ENCODE measurements at regions not wholly inside any gene's neighbourhood (a gene's known extent, or its start where the extent isn't known, plus 50 kb on each side); places are given as distances from the start of the nearest gene placed in this dataset.
"Not testable (repeated sequence)": the region's sequence is repeated elsewhere in the genome, so short reads cannot be mapped to it uniquely, and the experiment has no call there.

DNA sequence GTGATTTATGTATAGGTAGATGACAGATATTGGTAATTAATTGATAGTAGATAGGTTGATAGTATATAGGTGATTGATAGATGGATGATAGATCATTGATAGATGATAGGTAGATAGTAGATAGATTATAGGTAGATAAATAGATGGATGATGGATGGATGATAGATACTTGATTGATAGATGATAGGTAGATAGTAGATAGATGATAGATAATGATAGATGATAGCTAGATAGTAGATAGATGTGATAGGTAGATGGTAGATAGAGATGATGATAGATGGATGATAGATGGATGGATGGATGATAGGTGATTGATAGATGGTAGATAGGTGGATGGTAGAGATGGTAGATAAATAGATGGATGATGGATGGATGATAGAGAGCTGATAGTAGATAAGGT lies 62.0 kb upstream of the SAMD11 start:
- POLR2A ChIA-PET = no interaction called here
- Mint-ChIP-seq H3K4me3 (ENCODE audit: unreplicated experiment) (no peak overlapping the region), H3K27ac (ENCODE audit: unreplicated experiment) (no peak overlapping the region), H3K4me1 (ENCODE audit: low read depth, unreplicated experiment) (no peaks in the 10 kb centered on the region), H3K9me3 (ENCODE audit: unreplicated experiment) (no peaks in the 10 kb centered on the region), H3K27me3 (ENCODE audit: insufficient read depth, unreplicated experiment) (peaks cover 12% of the 10 kb centered on the region), H3K36me3 (ENCODE audit: insufficient read depth, unreplicated experiment) (no peaks in the 10 kb centered on the region)
- Histone ChIP-seq H3K4me3 (ENCODE audit: low read depth, low read length) (no peak overlapping the region), H3K27me3 (replicated peaks; ENCODE audit: control insufficient read depth, insufficient read depth, low read length) (no peaks in the 10 kb centered on the region), H3K4me1 (no peaks in the 10 kb centered on the region), H3K36me3 (ENCODE audit: control insufficient read depth, insufficient read depth, low read length) (no peaks in the 10 kb centered on the region), H3K9me3 (no peaks in the 10 kb centered on the region)
- intact Hi-C loops (cut with micrococcal nuclease; ENCODE audit: unreplicated experiment) = no loop called here
- CTCF ChIA-PET = no interaction called here
- no TSS peak for BruUV-seq (replicated peaks)
- TF ChIP-seq, protein P1, sequence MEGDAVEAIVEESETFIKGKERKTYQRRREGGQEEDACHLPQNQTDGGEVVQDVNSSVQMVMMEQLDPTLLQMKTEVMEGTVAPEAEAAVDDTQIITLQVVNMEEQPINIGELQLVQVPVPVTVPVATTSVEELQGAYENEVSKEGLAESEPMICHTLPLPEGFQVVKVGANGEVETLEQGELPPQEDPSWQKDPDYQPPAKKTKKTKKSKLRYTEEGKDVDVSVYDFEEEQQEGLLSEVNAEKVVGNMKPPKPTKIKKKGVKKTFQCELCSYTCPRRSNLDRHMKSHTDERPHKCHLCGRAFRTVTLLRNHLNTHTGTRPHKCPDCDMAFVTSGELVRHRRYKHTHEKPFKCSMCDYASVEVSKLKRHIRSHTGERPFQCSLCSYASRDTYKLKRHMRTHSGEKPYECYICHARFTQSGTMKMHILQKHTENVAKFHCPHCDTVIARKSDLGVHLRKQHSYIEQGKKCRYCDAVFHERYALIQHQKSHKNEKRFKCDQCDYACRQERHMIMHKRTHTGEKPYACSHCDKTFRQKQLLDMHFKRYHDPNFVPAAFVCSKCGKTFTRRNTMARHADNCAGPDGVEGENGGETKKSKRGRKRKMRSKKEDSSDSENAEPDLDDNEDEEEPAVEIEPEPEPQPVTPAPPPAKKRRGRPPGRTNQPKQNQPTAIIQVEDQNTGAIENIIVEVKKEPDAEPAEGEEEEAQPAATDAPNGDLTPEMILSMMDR (IDR thresholded peaks at IDR 0.05; ENCODE audit: insufficient read depth in 1 of 2, low read depth in 1 of 2, low read length in 1 of 2, severe bottlenecking in 1 of 2, unreplicated experiment in 1 of 2) = no peak
- DNase-seq = no peak

- H3K4me3 Mint-ChIP-seq (ENCODE audit: unreplicated experiment); H3K9me3 Mint-ChIP-seq (ENCODE audit: unreplicated experiment); H3K27me3 ChIP-seq (replicated peaks; ENCODE audit: control insufficient read depth, insufficient read depth, low read length); intact Hi-C loops (cut with micrococcal nuclease; ENCODE audit: unreplicated experiment); H3K36me3 Mint-ChIP-seq (ENCODE audit: insufficient read depth, unreplicated experiment); H3K9me3 ChIP-seq; H3K27ac Mint-ChIP-seq (ENCODE audit: unreplicated experiment); H3K4me1 Mint-ChIP-seq (ENCODE audit: low read depth, unreplicated experiment); H3K4me3 ChIP-seq (ENCODE audit: low read depth, low read length); CTCF ChIA-PET; POLR2A ChIA-PET; H3K4me1 ChIP-seq; BruUV-seq (replicated peaks); H3K36me3 ChIP-seq (ENCODE audit: control insufficient read depth, insufficient read depth, low read length); DNase-seq: not testable (repeated sequence)
- H3K27me3 Mint-ChIP-seq (ENCODE audit: insufficient read depth, unreplicated experiment) = peaks cover 14% of the 10 kb centered on the region
Measured at GRCh38 chr1:862601-863000, 61.1 kb upstream of the SAMD11 start.

DNA sequence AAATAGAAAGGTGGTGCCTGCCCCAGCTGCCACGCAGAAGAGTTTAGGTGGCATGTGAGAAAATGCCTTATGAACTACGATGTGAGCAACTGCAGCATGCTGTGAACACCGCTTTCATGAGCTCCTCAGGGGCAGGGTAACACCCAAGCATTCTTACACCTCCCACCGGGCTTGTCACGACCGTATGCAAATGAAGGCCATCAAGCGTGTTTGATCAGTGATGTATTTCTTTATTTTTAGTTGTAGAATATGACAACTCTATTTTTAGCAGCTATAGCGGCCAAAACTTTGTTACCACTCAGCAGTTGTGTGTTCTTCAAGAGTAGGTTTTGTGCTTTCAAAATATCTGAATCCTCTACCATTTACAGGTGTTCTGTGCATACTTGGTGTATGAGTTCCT lies 58.1 kb upstream of the SAMD11 start:
- intact Hi-C loops (cut with micrococcal nuclease; ENCODE audit: unreplicated experiment); H3K27ac Mint-ChIP-seq (ENCODE audit: unreplicated experiment); H3K9me3 Mint-ChIP-seq (ENCODE audit: unreplicated experiment); H3K4me1 Mint-ChIP-seq (ENCODE audit: low read depth, unreplicated experiment); CTCF ChIA-PET; H3K27me3 ChIP-seq (replicated peaks; ENCODE audit: control insufficient read depth, insufficient read depth, low read length); H3K4me1 ChIP-seq; POLR2A ChIA-PET; H3K36me3 Mint-ChIP-seq (ENCODE audit: insufficient read depth, unreplicated experiment); H3K36me3 ChIP-seq (ENCODE audit: control insufficient read depth, insufficient read depth, low read length); H3K9me3 ChIP-seq; H3K4me3 Mint-ChIP-seq (ENCODE audit: unreplicated experiment); DNase-seq; BruUV-seq (replicated peaks); H3K4me3 ChIP-seq (ENCODE audit: low read depth, low read length): not testable (repeated sequence)
- peaks cover 21% of the 10 kb centered on the region for H3K27me3 Mint-ChIP-seq (ENCODE audit: insufficient read depth, unreplicated experiment)

DNA sequence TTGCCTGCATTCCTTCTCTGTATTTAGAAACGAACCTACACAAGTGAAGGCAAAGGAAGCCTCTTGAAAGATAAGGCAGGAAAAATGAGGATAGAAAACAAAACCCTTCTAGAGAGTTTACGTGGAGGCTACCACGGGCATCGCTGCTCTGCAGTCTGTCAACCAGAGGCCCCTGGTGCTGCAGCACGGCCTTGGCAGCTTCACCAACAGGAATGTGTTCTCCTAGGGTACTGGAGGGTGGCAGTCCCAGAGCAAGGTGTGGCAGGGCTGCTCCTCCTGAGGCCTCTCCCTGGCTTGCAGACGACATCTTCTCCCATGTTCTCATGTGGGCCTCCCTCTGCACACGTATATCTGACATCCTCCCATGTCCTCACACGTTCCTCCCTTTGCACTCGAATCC lies 57.6 kb upstream of the SAMD11 start:
- POLR2A ChIA-PET = no interaction called here
- CTCF ChIA-PET = no interaction called here
- TF ChIP-seq, protein P1 (IDR thresholded peaks at IDR 0.05; ENCODE audit: insufficient read depth in 1 of 2, low read depth in 1 of 2, low read length in 1 of 2, severe bottlenecking in 1 of 2, unreplicated experiment in 1 of 2) = no peak
- Mint-ChIP-seq H3K4me1 (ENCODE audit: low read depth, unreplicated experiment) (no peaks in the 10 kb centered on the region), H3K36me3 (ENCODE audit: insufficient read depth, unreplicated experiment) (no peaks in the 10 kb centered on the region), H3K27me3 (ENCODE audit: insufficient read depth, unreplicated experiment) (peaks cover 21% of the 10 kb centered on the region), H3K4me3 (ENCODE audit: unreplicated experiment) (no peak overlapping the region), H3K9me3 (ENCODE audit: unreplicated experiment) (no peaks in the 10 kb centered on the region), H3K27ac (ENCODE audit: unreplicated experiment) (no peak overlapping the region)
- intact Hi-C loops (cut with micrococcal nuclease; ENCODE audit: unreplicated experiment) = no loop called here
- H3K27me3 ChIP-seq (replicated peaks; ENCODE audit: control insufficient read depth, insufficient read depth, low read length) = no peaks in the 10 kb centered on the region
- no peaks in the 10 kb centered on the region for H3K9me3 ChIP-seq
- no TSS peak for BruUV-seq (replicated peaks)
- no peak overlapping the region for H3K4me3 ChIP-seq (ENCODE audit: low read depth, low read length)
- H3K4me1 ChIP-seq = no peaks in the 10 kb centered on the region
- no peaks in the 10 kb centered on the region for H3K36me3 ChIP-seq (ENCODE audit: control insufficient read depth, insufficient read depth, low read length)
- DNase-seq = no peak

GRCh38 chr1:866631-867299 lies 57.0 kb upstream of the SAMD11 start:
- intact Hi-C loops (cut with micrococcal nuclease; ENCODE audit: unreplicated experiment); H3K9me3 ChIP-seq; POLR2A ChIA-PET; CTCF ChIA-PET; H3K27ac Mint-ChIP-seq (ENCODE audit: unreplicated experiment); H3K36me3 ChIP-seq (ENCODE audit: control insufficient read depth, insufficient read depth, low read length); H3K36me3 Mint-ChIP-seq (ENCODE audit: insufficient read depth, unreplicated experiment); H3K27me3 ChIP-seq (replicated peaks; ENCODE audit: control insufficient read depth, insufficient read depth, low read length); H3K9me3 Mint-ChIP-seq (ENCODE audit: unreplicated experiment); BruUV-seq (replicated peaks); H3K4me1 ChIP-seq; H3K4me3 ChIP-seq (ENCODE audit: low read depth, low read length); H3K4me3 Mint-ChIP-seq (ENCODE audit: unreplicated experiment); H3K4me1 Mint-ChIP-seq (ENCODE audit: low read depth, unreplicated experiment); DNase-seq: not testable (repeated sequence)
- H3K27me3 Mint-ChIP-seq (ENCODE audit: insufficient read depth, unreplicated experiment) = peaks cover 22% of the 10 kb centered on the region

GRCh38 chr1:867550-867949 lies 56.2 kb upstream of the SAMD11 start:
- H3K27ac Mint-ChIP-seq (ENCODE audit: unreplicated experiment); H3K9me3 ChIP-seq; CTCF ChIA-PET: not testable (repeated sequence)

More at GRCh38 chr1:867550-867949, 56.2 kb upstream of the SAMD11 start:
- intact Hi-C loops (cut with micrococcal nuclease; ENCODE audit: unreplicated experiment); H3K4me3 Mint-ChIP-seq (ENCODE audit: unreplicated experiment); DNase-seq; H3K4me3 ChIP-seq (ENCODE audit: low read depth, low read length); BruUV-seq (replicated peaks); H3K36me3 Mint-ChIP-seq (ENCODE audit: insufficient read depth, unreplicated experiment); H3K4me1 ChIP-seq; H3K36me3 ChIP-seq (ENCODE audit: control insufficient read depth, insufficient read depth, low read length); H3K4me1 Mint-ChIP-seq (ENCODE audit: low read depth, unreplicated experiment); H3K9me3 Mint-ChIP-seq (ENCODE audit: unreplicated experiment); H3K27me3 ChIP-seq (replicated peaks; ENCODE audit: control insufficient read depth, insufficient read depth, low read length); POLR2A ChIA-PET: not testable (repeated sequence)
- H3K27me3 Mint-ChIP-seq (ENCODE audit: insufficient read depth, unreplicated experiment) = peaks cover 21% of the 10 kb centered on the region

Data from Caco-2 (cell line).